CD4-positive, alpha-beta T cell treated with Interleukin-10 for 1 hour (primary cell): ENCODE measurements at regions not wholly inside any gene's neighbourhood (a gene's known extent, or its start where the extent isn't known, plus 50 kb on each side); places are given as distances from the start of the nearest gene placed in this dataset.

Source experiments
- DNase-seq: peaks from one replicate; pipeline ENCODE4 v3.0.0-alpha.2; 2020

GRCh38 chr3:147760941-147761340, 351.8 kb downstream of the ZIC1 start:
- no peak for DNase-seq

GRCh38 chr3:147773116-147773630, 364.0 kb downstream of the ZIC1 start:
- DNase-seq, result no peak

GRCh38 chr3:147775411-147775810, 366.2 kb downstream of the ZIC1 start:
- DNase-seq, result no peak

- DNase-seq, result no peak
These were observed 366.8 kb downstream of the ZIC1 start for GRCh38 chr3:147775816-147776530.

GRCh38 chr3:147793841-147794240, 384.7 kb downstream of the ZIC1 start:
- DNase-seq, result no peak

GRCh38 chr3:147794596-147794995, 385.4 kb downstream of the ZIC1 start:
- no peak for DNase-seq

GRCh38 chr3:147795418-147795817, 386.3 kb downstream of the ZIC1 start:
- DNase-seq, result no peak

GRCh38 chr3:147797095-147797494, 387.9 kb downstream of the ZIC1 start:
- no peak for DNase-seq

- no peak for DNase-seq
These were observed 390.4 kb downstream of the ZIC1 start for GRCh38 chr3:147799601-147800000.

- no peak for DNase-seq
These were observed 398.6 kb downstream of the ZIC1 start for GRCh38 chr3:147807776-147808175.

GRCh38 chr3:147809206-147809605, 400.0 kb downstream of the ZIC1 start:
- no peak for DNase-seq

- no peak for DNase-seq
These were observed 403.2 kb downstream of the ZIC1 start for GRCh38 chr3:147812186-147812911.

GRCh38 chr3:147813256-147813655, 404.1 kb downstream of the ZIC1 start:
- DNase-seq, result no peak

GRCh38 chr3:147816752-147817151, 407.6 kb downstream of the ZIC1 start:
- no peak for DNase-seq

- no peak for DNase-seq
These were observed 423.4 kb downstream of the ZIC1 start for GRCh38 chr3:147832611-147833010.

- DNase-seq, result no peak
These were observed 427.2 kb downstream of the ZIC1 start for GRCh38 chr3:147836330-147836729.

GRCh38 chr3:147838652-147839051, 429.5 kb downstream of the ZIC1 start:
- no peak for DNase-seq

GRCh38 chr3:147843331-147843730, 434.2 kb downstream of the ZIC1 start:
- no peak for DNase-seq

GRCh38 chr3:147846293-147846692, 437.1 kb downstream of the ZIC1 start:
- no peak for DNase-seq

GRCh38 chr3:147846854-147847478, 437.8 kb downstream of the ZIC1 start:
- DNase-seq, result no peak

- DNase-seq, result no peak
These were observed 441.9 kb downstream of the ZIC1 start for GRCh38 chr3:147851062-147851461.

GRCh38 chr3:147854542-147854941, 445.4 kb downstream of the ZIC1 start:
- no peak for DNase-seq

- DNase-seq, result no peak
These were observed 455.7 kb downstream of the ZIC1 start for GRCh38 chr3:147864754-147865354.
